NT2/D1 (cell line): ENCODE measurements at regions not wholly inside any gene's neighbourhood (a gene's known extent, or its start where the extent isn't known, plus 50 kb on each side); places are given as distances from the start of the nearest gene placed in this dataset.

Source experiments
- DNase-seq: peaks from one replicate; pipeline ENCODE4 v3.0.0-alpha.2; 2011; ENCODE audit warnings: low read depth, low spot score
- H3K27me3 ChIP-seq: 2 replicates; pipeline ENCODE4 v1.6.0; 2011; ENCODE audit warnings: mild to moderate bottlenecking; ENCODE audit not compliant: insufficient read length, insufficient read depth
- H3K36me3 ChIP-seq: 2 replicates; pipeline ENCODE4 v1.6.1; 2011; ENCODE audit warnings: mild to moderate bottlenecking, low read length, mixed read lengths; ENCODE audit not compliant: insufficient read depth, insufficient read length
- H3K4me1 ChIP-seq: 2 replicates; pipeline ENCODE4 v1.5.1; 2011; ENCODE audit not compliant: insufficient read depth, insufficient read length
- H3K4me3 ChIP-seq: 2 replicates; pipeline ENCODE4 v1.5.1; 2011; ENCODE audit warnings: low read depth; ENCODE audit not compliant: insufficient read length
- H3K9ac ChIP-seq: 2 replicates; pipeline ENCODE4 v1.6.0; 2011; ENCODE audit warnings: low read depth; ENCODE audit not compliant: insufficient read length
- H3K9me3 ChIP-seq: 2 replicates; pipeline ENCODE4 v1.5.1; 2011; ENCODE audit warnings: mild to moderate bottlenecking, low read length; ENCODE audit not compliant: insufficient read depth
- SUZ12 ChIP-seq: IDR thresholded peaks from 2 replicates; pipeline ENCODE4 v1.6.1; 2011; ENCODE audit not compliant: insufficient read length, insufficient read depth; ENCODE audit errors: extremely low read depth
- YY1 ChIP-seq: IDR thresholded peaks from 2 replicates; pipeline ENCODE4 v1.6.1; 2011; ENCODE audit not compliant: insufficient read length, insufficient read depth
- ZNF274 ChIP-seq: IDR thresholded peaks from 2 replicates; pipeline ENCODE4 v1.6.1; 2011; ENCODE audit warnings: mild to moderate bottlenecking, low read depth, low read length

- H3K27me3 ChIP-seq = no peaks in the 10 kb centered on the region
- H3K4me3 ChIP-seq = no peak overlapping the region
- no peaks in the 10 kb centered on the region for H3K36me3 ChIP-seq
- no peak overlapping the region for H3K9ac ChIP-seq
- H3K9me3 ChIP-seq = no peaks in the 10 kb centered on the region
- H3K4me1 ChIP-seq = no peaks in the 10 kb centered on the region
- DNase-seq = no peak
- TF ChIP-seq SUZ12 = no peak
- TF ChIP-seq ZNF274 = no peak
- no peak for TF ChIP-seq YY1
Measured at GRCh38 chr16:13540771-13541170, 379.2 kb upstream of the ERCC4 start.

- DNase-seq = no peak
- no peaks in the 10 kb centered on the region for H3K27me3 ChIP-seq
Measured at GRCh38 chr16:13542284-13542683, 377.7 kb upstream of the ERCC4 start.

GRCh38 chr16:13543850-13544249, 376.1 kb upstream of the ERCC4 start:
- Histone ChIP-seq H3K9ac (no peak overlapping the region), H3K27me3 (no peaks in the 10 kb centered on the region), H3K4me1 (no peaks in the 10 kb centered on the region), H3K9me3 (no peaks in the 10 kb centered on the region), H3K4me3 (no peak overlapping the region), H3K36me3 (no peaks in the 10 kb centered on the region)
- no peak for DNase-seq
- TF ChIP-seq SUZ12 (no peak), ZNF274 (no peak), YY1 (no peak)

More at GRCh38 chr16:13542284-13542683, 377.7 kb upstream of the ERCC4 start:
- TF ChIP-seq YY1 (no peak), SUZ12 (no peak), ZNF274 (no peak)
- Histone ChIP-seq H3K9ac (no peak overlapping the region), H3K4me1 (no peaks in the 10 kb centered on the region), H3K4me3 (no peak overlapping the region), H3K36me3 (no peaks in the 10 kb centered on the region), H3K9me3 (no peaks in the 10 kb centered on the region)

GRCh38 chr16:13545271-13545670, 374.7 kb upstream of the ERCC4 start:
- TF ChIP-seq ZNF274 = no peak
- no peak for TF ChIP-seq SUZ12
- TF ChIP-seq YY1 = no peak

GRCh38 chr16:13550254-13550653, 369.7 kb upstream of the ERCC4 start:
- Histone ChIP-seq H3K9me3 (no peaks in the 10 kb centered on the region), H3K9ac (no peak overlapping the region), H3K36me3 (no peaks in the 10 kb centered on the region), H3K4me3 (no peak overlapping the region), H3K27me3 (no peaks in the 10 kb centered on the region), H3K4me1 (peaks cover 4% of the 10 kb centered on the region)
- DNase-seq = no peak
- TF ChIP-seq SUZ12 = no peak
- no peak for TF ChIP-seq YY1
- no peak for TF ChIP-seq ZNF274

More at GRCh38 chr16:13545271-13545670, 374.7 kb upstream of the ERCC4 start:
- H3K4me1 ChIP-seq = no peaks in the 10 kb centered on the region
- no peaks in the 10 kb centered on the region for H3K27me3 ChIP-seq
- no peak overlapping the region for H3K4me3 ChIP-seq
- no peak for DNase-seq
- H3K9me3 ChIP-seq = no peaks in the 10 kb centered on the region
- H3K36me3 ChIP-seq = no peaks in the 10 kb centered on the region
- no peak overlapping the region for H3K9ac ChIP-seq

GRCh38 chr16:13552062-13552959, 367.6 kb upstream of the ERCC4 start:
- Histone ChIP-seq H3K4me3 (no peak overlapping the region), H3K27me3 (no peaks in the 10 kb centered on the region), H3K9ac (no peak overlapping the region), H3K9me3 (no peaks in the 10 kb centered on the region), H3K4me1 (peaks cover 4% of the 10 kb centered on the region), H3K36me3 (no peaks in the 10 kb centered on the region)
- no peak for TF ChIP-seq ZNF274
- TF ChIP-seq YY1 = no peak
- no peak for TF ChIP-seq SUZ12
- DNase-seq = no peak

GRCh38 chr16:13552960-13553257, 367.0 kb upstream of the ERCC4 start:
- H3K9ac ChIP-seq = no peak overlapping the region
- no peak for DNase-seq

More at GRCh38 chr16:13552960-13553257, 367.0 kb upstream of the ERCC4 start:
- H3K4me1 ChIP-seq = peaks cover 4% of the 10 kb centered on the region
- no peaks in the 10 kb centered on the region for H3K36me3 ChIP-seq
- H3K4me3 ChIP-seq = no peak overlapping the region
- TF ChIP-seq SUZ12 (no peak), YY1 (no peak), ZNF274 (no peak)
- no peaks in the 10 kb centered on the region for H3K27me3 ChIP-seq
- no peaks in the 10 kb centered on the region for H3K9me3 ChIP-seq
